Suprapubic skin (tissue), 3 donors: ENCODE measurements at regions not wholly inside any gene's neighbourhood (a gene's known extent, or its start where the extent isn't known, plus 50 kb on each side); places are given as distances from the start of the nearest gene placed in this dataset.

Experiments
- CTCF ChIP-seq, 2 donors: fragments of 200-600 bp in 1 of 2; fragments of 450-650 bp in 1 of 2; sonication (generic) in 1 of 2; IDR thresholded peaks; one replicate each; pipeline ENCODE4 v1.5.1; 2016 to 2019; ENCODE audit warnings: antibody characterized with exemption in 2 of 2, mild to moderate bottlenecking in 1 of 2, moderate library complexity in 1 of 2
- EP300 ChIP-seq: sonication (generic); formaldehyde crosslinking; IDR thresholded peaks from one replicate; pipeline ENCODE4 v1.6.1; 2017; ENCODE audit warnings: antibody characterized with exemption

DNA sequence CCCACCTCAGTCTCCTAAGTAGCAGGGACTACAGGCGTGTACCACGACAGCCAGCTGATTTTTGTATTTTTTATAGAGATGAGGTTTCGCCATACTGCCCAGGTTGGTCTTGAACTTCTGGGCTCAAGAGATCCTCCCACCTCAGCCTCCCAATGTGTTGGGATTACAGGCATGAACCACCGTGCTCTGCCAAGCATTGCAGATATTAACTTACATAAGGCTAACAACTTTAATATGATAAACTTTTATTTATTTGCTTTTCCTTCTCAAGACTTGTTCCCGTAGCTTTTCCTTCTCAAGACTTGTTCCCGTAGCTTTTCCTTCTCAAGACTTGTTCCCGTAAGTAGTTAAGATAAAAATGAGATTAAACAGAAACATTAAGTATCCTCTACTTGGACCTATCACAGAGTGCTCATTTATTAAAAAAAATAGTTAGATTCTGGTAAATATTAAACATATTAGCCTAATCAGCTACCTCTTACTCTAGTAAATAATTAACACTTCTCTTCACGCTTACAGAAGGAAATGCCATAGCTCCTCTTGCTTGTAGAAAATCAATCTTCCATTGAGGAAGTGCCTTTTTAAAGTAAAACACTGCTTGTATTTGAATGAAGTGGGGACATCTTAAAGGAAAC, 157.7 kb upstream of the KITLG start:
- TF ChIP-seq CTCF (IDR thresholded peaks at IDR 0.05) (no peak), EP300 (no peak)
